K562 (cell line): ENCODE measurements at regions not wholly inside any gene's neighbourhood (a gene's known extent, or its start where the extent isn't known, plus 50 kb on each side); places are given as distances from the start of the nearest gene placed in this dataset.

ENCODE experiments used
- ATAC-seq: fragments of 200-7000 bp; cut with Tn5 transposase; 3 replicates; pipeline ENCODE4 v1.9.1; 2020; ENCODE audit warnings: moderate library complexity
- BruUV-seq: library from RNA; stranded (reverse); fragments of 400-500 nt; replicated peaks from 2 replicates; lab custom pipeline; 2021; lab: Mats Ljungman, UMichigan
- CTCF ChIA-PET: fragments of 300-600 bp; formaldehyde crosslinking; extraction: SDS; loops from one replicate; lab custom pipeline; 2021; ENCODE audit warnings: low intra/inter-chr PET ratio; lab: Yijun Ruan, JAX
- POLR2A ChIA-PET: fragments of 300-600, 350-650 bp; sonication (Branson Sonifier 250); formaldehyde crosslinking; extraction: SDS; loops from one replicate; lab custom pipeline; 2021; ENCODE audit warnings: antibody characterized with exemption, inconsistent platforms; lab: Yijun Ruan, JAX
- DNase-seq, 4 experiments: peaks; one replicate each; pipeline versions ENCODE4 v3.0.0 to v3.0.0-alpha.2; 2011 to 2018; ENCODE audit warnings: low spot score in 3 of 4, mixed read lengths in 3 of 4; ENCODE audit errors: extremely low read depth in 1 of 4
- FAIRE-seq: peaks from 2 replicates; lab custom pipeline; 2011; peaks lifted over from hg19 to GRCh38; lab: Jason Lieb, UNC
- H2AFZ ChIP-seq: 2 replicates; pipeline ENCODE4 v1.6.0; 2011; ENCODE audit warnings: low read depth, low read length, control low read depth, inconsistent platforms
- H3K27ac ChIP-seq: fragments of 200-600 bp; 3 replicates; pipeline ENCODE4 v1.8.0; 2011; ENCODE audit warnings: low read depth, mild to moderate bottlenecking, control low read depth, inconsistent platforms, low read length, moderate library complexity, mixed read lengths; ENCODE audit errors: extremely low read depth
- H3K27me3 ChIP-seq, 2 experiments: fragments of 300-600 bp in 1 of 2; 2 replicates in 1 of 2; 3 replicates in 1 of 2; pipeline versions ENCODE4 v1.6.0 to v1.8.0; 2011; ENCODE audit warnings: inconsistent platforms in 2 of 2, low read length in 2 of 2, mild to moderate bottlenecking in 1 of 2, mixed read lengths in 1 of 2, moderate library complexity in 1 of 2; ENCODE audit not compliant: control insufficient read depth in 2 of 2, insufficient read depth in 2 of 2
- H3K36me3 ChIP-seq: fragments of 300-600 bp; 3 replicates; pipeline ENCODE4 v1.8.0; 2011; ENCODE audit warnings: mild to moderate bottlenecking, low read length, inconsistent platforms; ENCODE audit not compliant: control insufficient read depth, insufficient read depth
- H3K4me1 ChIP-seq, 2 experiments: fragments of 200-600 bp in 1 of 2; replicated peaks in 1 of 2; 2 replicates in 1 of 2; 3 replicates in 1 of 2; pipeline versions ENCODE4 v1.5.1 to v1.8.0; 2011; ENCODE audit warnings: inconsistent platforms in 2 of 2, low read length in 2 of 2, mild to moderate bottlenecking in 1 of 2, mixed read lengths in 1 of 2, moderate library complexity in 1 of 2; ENCODE audit not compliant: control insufficient read depth in 2 of 2, insufficient read depth in 2 of 2
- H3K4me2 ChIP-seq: 2 replicates; pipeline ENCODE4 v1.6.1; 2011; ENCODE audit warnings: low read length, control low read depth, inconsistent platforms, mixed read lengths; ENCODE audit not compliant: insufficient read depth
- H3K4me3 ChIP-seq: fragments of 200-600 bp; sonication (generic), shearing (Covaris generic); 2 replicates; pipeline ENCODE4 v1.5.1; 2016; ENCODE audit warnings: control low read depth, inconsistent platforms
- H3K79me2 ChIP-seq: fragments of 200-600 bp; 3 replicates; pipeline ENCODE4 v1.8.0; 2011; ENCODE audit warnings: low read length, inconsistent platforms; ENCODE audit not compliant: control insufficient read depth, insufficient read depth
- H3K9ac ChIP-seq, 2 experiments: 2 replicates each; pipeline versions ENCODE4 v1.6.0 to v1.6.1; 2011; ENCODE audit warnings: low read depth in 2 of 2, low read length in 2 of 2, control low read depth in 1 of 2, inconsistent platforms in 1 of 2, mild to moderate bottlenecking in 1 of 2, mixed read lengths in 1 of 2; ENCODE audit not compliant: insufficient read depth in 1 of 2
- H3K9me1 ChIP-seq: one replicate; pipeline ENCODE4 v1.6.0; 2011; ENCODE audit warnings: inconsistent platforms, mild to moderate bottlenecking, low read length, moderate library complexity; ENCODE audit not compliant: control insufficient read depth, insufficient read depth
- H3K9me3 ChIP-seq: replicated peaks from 2 replicates; pipeline ENCODE4 v1.5.1; 2011; ENCODE audit warnings: low read depth, low read length, inconsistent platforms; ENCODE audit not compliant: control insufficient read depth, insufficient read depth
- H4K20me1 ChIP-seq: replicated peaks from 2 replicates; pipeline ENCODE4 v1.6.1; 2011; ENCODE audit warnings: low read length, inconsistent platforms, mixed read lengths; ENCODE audit not compliant: control insufficient read depth, insufficient read depth
- HDGF ChIP-seq: fragments of 450-650 bp; IDR thresholded peaks from 2 replicates; pipeline ENCODE4 v1.6.1; 2016
- HEY1 ChIP-seq: fragments of 250-450 bp; sonication (Bioruptor Pico); IDR thresholded peaks from 2 replicates; pipeline ENCODE4 v1.5.0; 2020; ENCODE audit warnings: mild to moderate bottlenecking, moderate library complexity, borderline replicate concordance
- HMBOX1 ChIP-seq: sonication (generic); IDR thresholded peaks from 2 replicates; pipeline ENCODE4 v1.6.1; 2016
- IRF2 ChIP-seq: sonication (generic); formaldehyde crosslinking; IDR thresholded peaks from 2 replicates; pipeline ENCODE4 v1.8.1; 2022; ENCODE audit warnings: mild to moderate bottlenecking, missing genetic modification reagents
- PHB2 ChIP-seq: fragments of 450-650 bp; IDR thresholded peaks from 2 replicates; pipeline ENCODE4 v1.6.1; 2017; ENCODE audit warnings: low read depth
- RBM15 ChIP-seq: fragments of 200-400 bp; formaldehyde crosslinking; IDR thresholded peaks from 2 replicates; pipeline ENCODE4 v1.6.1; 2018; ENCODE audit warnings: mild to moderate bottlenecking, low read length, moderate library complexity; ENCODE audit not compliant: insufficient read depth
- RNF2 ChIP-seq: sonication (generic); IDR thresholded peaks from 2 replicates; pipeline ENCODE4 v1.6.1; 2016
- SMARCC2 ChIP-seq: fragments of 450-650 bp; IDR thresholded peaks from 2 replicates; pipeline ENCODE4 v1.6.1; 2017; ENCODE audit warnings: antibody characterized with exemption, moderate library complexity, mild to moderate bottlenecking, low read depth
- TCF7L2 ChIP-seq: fragments of 150-350 bp; IDR thresholded peaks from 2 replicates; pipeline ENCODE4 v1.6.1; 2016; ENCODE audit warnings: low read depth, mild to moderate bottlenecking, low read length, moderate library complexity
- TOE1 ChIP-seq, 2 experiments: fragments of 450-650 bp in 1 of 2; sonication (generic) in 1 of 2; formaldehyde crosslinking in 1 of 2; IDR thresholded peaks; 2 replicates each; pipeline versions ENCODE4 v1.7.1 to v1.8.0; 2016 to 2022; ENCODE audit warnings: borderline replicate concordance in 2 of 2, mild to moderate bottlenecking in 2 of 2, antibody characterized with exemption in 1 of 2, inconsistent platforms in 1 of 2, low read depth in 1 of 2, missing genetic modification reagents in 1 of 2, moderate library complexity in 1 of 2
- TSC22D4 ChIP-seq: fragments of 450-650 bp; IDR thresholded peaks from 2 replicates; pipeline ENCODE4 v1.6.1; 2016; ENCODE audit warnings: missing genetic modification characterization, missing biosample characterization, control low read depth
- ZBTB7A ChIP-seq: IDR thresholded peaks from 2 replicates; pipeline ENCODE4 v1.6.1; 2011; ENCODE audit warnings: low read depth, mild to moderate bottlenecking, low read length, moderate library complexity, borderline replicate concordance; ENCODE audit not compliant: control insufficient read depth
- ZC3H11A ChIP-seq: IDR thresholded peaks from 2 replicates; pipeline ENCODE4 v1.6.1; 2012; ENCODE audit warnings: low read depth, low read length, improper control_type of control experiment
- ZNF224 ChIP-seq: sonication (generic); formaldehyde crosslinking; IDR thresholded peaks from 2 replicates; pipeline ENCODE4 v1.8.0; 2022; ENCODE audit warnings: mild to moderate bottlenecking, missing genetic modification reagents
- ZNF263 ChIP-seq: sonication (generic); formaldehyde crosslinking; IDR thresholded peaks from 2 replicates; pipeline ENCODE4 v1.8.0; 2022; ENCODE audit warnings: mild to moderate bottlenecking, missing genetic modification reagents, borderline replicate concordance
- ZNF3 ChIP-seq: fragments of 250-450 bp; sonication (Bioruptor Pico); IDR thresholded peaks from 2 replicates; pipeline ENCODE4 v1.5.0; 2021; ENCODE audit warnings: mild to moderate bottlenecking, moderate library complexity
- ZNF398 ChIP-seq: fragments of 250-450 bp; sonication (Bioruptor Pico); IDR thresholded peaks from 2 replicates; pipeline ENCODE4 v1.8.0; 2021; ENCODE audit warnings: moderate library complexity, mild to moderate bottlenecking, inconsistent platforms
- WGBS: fragments of 100-300 bp; shearing (Covaris generic); methylation state at CpG from one replicate; pipeline ENCODE4 v1.1.6; 2016; ENCODE audit warnings: low coverage, mixed read lengths; ENCODE audit not compliant: insufficient coverage; ENCODE audit errors: missing lambda C conversion rate; 5-methylcytosine and 5-hydroxymethylcytosine counted together
- in situ Hi-C: fragments of 300-500 bp; cut with MboI; formaldehyde crosslinking; loops from 4 replicates; pipeline ENCODE4 v1.15.0; 2018; ENCODE audit warnings: inconsistent platforms, mixed read lengths
- intact Hi-C: fragments of 100-400 bp; cut with micrococcal nuclease; formaldehyde crosslinking; loops from 2 replicates; pipeline ENCODE4 v1.14.2; 2022
- TF ChIP-seq, protein P1 (sequence below): sonication (generic); formaldehyde crosslinking; IDR thresholded peaks from 2 replicates; pipeline ENCODE4 v1.9.0; 2022; ENCODE audit warnings: mild to moderate bottlenecking, missing genetic modification reagents
- TF ChIP-seq, protein P2 (sequence below): sonication (generic); formaldehyde crosslinking; IDR thresholded peaks from 2 replicates; pipeline ENCODE4 v1.9.0; 2022; ENCODE audit warnings: mild to moderate bottlenecking, missing genetic modification reagents

DNA sequence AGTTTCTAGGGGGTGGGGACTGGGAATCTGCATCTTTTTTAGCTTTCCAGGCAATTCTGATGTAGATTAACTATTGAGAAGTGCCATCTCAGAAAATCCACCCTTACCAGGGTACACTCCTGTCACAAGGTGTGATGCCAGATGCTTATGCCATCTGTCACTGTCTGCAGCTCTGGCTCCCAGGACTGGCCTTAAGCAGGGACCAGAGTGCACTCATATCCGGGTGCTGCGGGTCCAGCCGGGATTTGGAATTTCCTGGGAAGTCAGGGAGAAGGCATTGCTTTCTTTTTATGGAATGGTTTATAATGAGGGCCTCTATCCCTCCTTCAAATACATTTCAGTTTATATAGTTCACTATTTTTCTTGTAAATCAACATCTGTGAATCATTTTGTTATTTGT lies 92.6 kb downstream of the TMEM174 start (continued):
- TF ChIP-seq TOE1 (IDR thresholded peaks at IDR 0.05; ENCODE audit: borderline replicate concordance), result no peak
- TF ChIP-seq TOE1 (CRISPR knock-in tag; IDR thresholded peaks at IDR 0.05; ENCODE audit: borderline replicate concordance, low read depth), result no peak
- no peak for TF ChIP-seq ZBTB7A
- TF ChIP-seq ZNF263 (CRISPR knock-in tag), result no peak
- TF ChIP-seq, all 486 proteins: peak for 0

DNA sequence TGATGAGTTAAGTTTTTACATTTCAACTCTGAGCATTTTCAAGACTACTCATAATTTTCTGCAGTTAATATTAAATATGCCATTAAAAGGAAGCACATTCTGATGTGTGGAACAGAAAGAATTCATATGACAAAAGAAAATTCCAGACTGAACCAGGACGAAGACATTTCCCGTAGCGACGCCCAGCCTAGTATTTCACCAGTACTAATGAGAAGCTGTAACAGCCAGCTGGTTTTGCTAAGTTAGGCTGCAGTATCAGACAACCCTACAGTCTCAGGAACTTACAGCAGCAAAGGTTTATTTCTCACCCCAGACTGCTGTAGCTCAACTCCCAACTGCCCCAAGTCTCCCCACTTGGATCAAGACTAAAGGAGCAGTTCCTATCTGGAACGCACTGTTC lies 91.6 kb downstream of the TMEM174 start:
- H3K36me3 ChIP-seq, result no peaks in the 10 kb centered on the region
- BruUV-seq, result no TSS peak
- FAIRE-seq (no peak), DNase-seq (no peak), ATAC-seq (no peak)
- no peak overlapping the region for H2AFZ ChIP-seq
- 1% methylated on average over 5 of the region's 5 CpGs for WGBS
- ChIA-PET POLR2A (interaction anchor here (0.6 kb wide), 2 partner anchors 37 to 824 kb away, joined by 3 read pairs; no protein-coding TSS in a partner anchor), CTCF (no interaction called here)
- H4K20me1 ChIP-seq, result no peaks in the 10 kb centered on the region; the same call in 1 of the 2 replicates
- in situ Hi-C loops, result no loop called here
- no peak overlapping the region for H3K4me2 ChIP-seq
- no peaks in the 10 kb centered on the region for H3K4me1 ChIP-seq
- intact Hi-C loops, result no loop called here
- H3K4me3 ChIP-seq, result no peak overlapping the region
- no peaks in the 10 kb centered on the region for H3K9me3 ChIP-seq
- peaks cover 17 to 22% of the 10 kb centered on the region in 2 experiments; a peak in 4 of 5 replicates for H3K27me3 ChIP-seq
- no peaks in the 10 kb centered on the region for H3K79me2 ChIP-seq
- no peaks in the 10 kb centered on the region for H3K9me1 ChIP-seq
- H3K9ac ChIP-seq, result no peak overlapping the region
- H3K27ac ChIP-seq, result no peak overlapping the region
- TF ChIP-seq, protein P1, sequence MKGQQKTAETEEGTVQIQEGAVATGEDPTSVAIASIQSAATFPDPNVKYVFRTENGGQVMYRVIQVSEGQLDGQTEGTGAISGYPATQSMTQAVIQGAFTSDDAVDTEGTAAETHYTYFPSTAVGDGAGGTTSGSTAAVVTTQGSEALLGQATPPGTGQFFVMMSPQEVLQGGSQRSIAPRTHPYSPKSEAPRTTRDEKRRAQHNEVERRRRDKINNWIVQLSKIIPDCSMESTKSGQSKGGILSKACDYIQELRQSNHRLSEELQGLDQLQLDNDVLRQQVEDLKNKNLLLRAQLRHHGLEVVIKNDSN (CRISPR knock-in tag), result no peak
- TF ChIP-seq ZNF398 (CRISPR knock-in tag) (no peak), HEY1 (CRISPR knock-in tag) (no peak), HMBOX1 (no peak), ZNF224 (CRISPR knock-in tag) (no peak), RNF2 (no peak), ZC3H11A (no peak), TCF7L2 (no peak), RBM15 (no peak), HDGF (no peak), TSC22D4 (tag) (no peak), ZNF3 (CRISPR knock-in tag) (no peak), SMARCC2 (no peak), IRF2 (CRISPR knock-in tag) (no peak), PHB2 (no peak)
- TF ChIP-seq, protein P2, sequence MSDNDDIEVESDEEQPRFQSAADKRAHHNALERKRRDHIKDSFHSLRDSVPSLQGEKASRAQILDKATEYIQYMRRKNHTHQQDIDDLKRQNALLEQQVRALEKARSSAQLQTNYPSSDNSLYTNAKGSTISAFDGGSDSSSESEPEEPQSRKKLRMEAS (CRISPR knock-in tag), result no peak
